ENCODE measurements at regions not wholly inside any gene's neighbourhood (a gene's known extent, or its start where the extent isn't known, plus 50 kb on each side); places are given as distances from the start of the nearest gene placed in this dataset.
"Not testable (repeated sequence)": the region's sequence is repeated elsewhere in the genome, so short reads cannot be mapped to it uniquely, and the experiment has no call there.

GRCh38 chr12:127998988-127999387 lies 268.0 kb upstream of the TMEM132C start:
- no peak for DNase-seq (ENCODE audit: low read depth)

- DNase-seq (ENCODE audit: low read depth): no peak
Observed at GRCh38 chr12:128004383-128004938, 262.5 kb upstream of the TMEM132C start.

GRCh38 chr12:128007250-128007649 lies 259.7 kb upstream of the TMEM132C start:
- no peak for DNase-seq (ENCODE audit: low read depth)

DNA sequence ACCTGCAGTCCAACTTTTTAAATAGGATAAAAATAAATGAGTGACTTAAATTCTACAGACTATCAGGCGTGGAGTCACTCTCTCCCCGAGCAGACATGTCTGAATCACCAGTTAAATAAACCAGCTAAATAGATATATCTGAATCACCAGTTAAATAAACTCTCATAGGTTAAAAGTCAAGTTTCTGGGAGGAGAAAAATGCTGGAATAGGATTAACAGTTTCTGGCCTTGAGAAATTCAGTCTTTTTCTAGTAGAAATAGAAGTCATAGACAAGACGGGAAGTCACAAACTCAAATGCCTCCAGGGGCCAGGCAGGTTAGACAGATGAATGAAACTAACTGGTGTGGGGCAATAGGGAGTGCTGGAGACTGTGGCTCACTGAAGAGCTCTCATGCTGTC lies 258.6 kb upstream of the TMEM132C start:
- DNase-seq (ENCODE audit: low read depth): no peak

DNA sequence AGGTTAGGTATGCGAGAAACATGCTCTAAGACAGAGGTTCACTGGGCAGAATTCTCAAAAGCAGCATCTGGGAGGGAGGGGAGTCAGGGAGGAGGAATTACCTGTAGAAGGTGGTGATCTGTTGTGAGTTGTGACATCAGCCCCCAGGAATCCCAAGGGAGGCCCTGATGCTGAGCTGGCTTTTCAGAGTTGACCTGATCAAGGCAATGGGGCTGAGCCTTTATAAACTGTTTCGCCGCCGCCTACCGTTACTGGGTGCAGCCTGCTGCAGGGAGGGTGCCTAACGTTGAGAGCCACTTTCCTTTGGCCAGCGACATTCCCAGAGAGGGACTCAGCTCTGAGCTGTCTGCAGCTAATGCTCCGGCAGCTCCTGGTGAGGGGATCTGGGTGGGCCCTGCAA lies 257.9 kb upstream of the TMEM132C start:
- DNase-seq (ENCODE audit: low read depth): no peak

GRCh38 chr12:128012110-128012509 lies 254.9 kb upstream of the TMEM132C start:
- DNase-seq (ENCODE audit: low read depth): no peak

DNA sequence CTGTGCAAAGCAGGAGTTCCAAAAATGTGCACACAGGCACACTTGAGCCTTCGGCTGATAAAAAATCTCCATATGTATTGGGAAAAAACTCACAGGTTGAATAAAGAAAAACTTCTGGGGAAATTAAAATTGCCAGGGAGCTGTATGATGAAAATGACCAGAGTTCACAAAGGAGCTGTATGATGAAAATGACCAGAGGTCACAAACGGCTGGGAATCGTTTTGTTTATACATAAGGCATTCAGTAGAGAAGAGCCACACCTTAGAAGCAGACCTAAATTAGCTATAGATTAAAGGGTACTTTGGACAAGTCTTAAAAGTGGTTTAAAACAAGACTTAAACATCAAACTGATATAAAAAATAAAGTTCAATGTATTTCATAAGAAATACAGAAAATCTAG lies 251.7 kb upstream of the TMEM132C start:
- DNase-seq (ENCODE audit: low read depth): no peak

GRCh38 chr12:128018067-128018466 lies 248.9 kb upstream of the TMEM132C start:
- DNase-seq (ENCODE audit: low read depth): no peak

DNA sequence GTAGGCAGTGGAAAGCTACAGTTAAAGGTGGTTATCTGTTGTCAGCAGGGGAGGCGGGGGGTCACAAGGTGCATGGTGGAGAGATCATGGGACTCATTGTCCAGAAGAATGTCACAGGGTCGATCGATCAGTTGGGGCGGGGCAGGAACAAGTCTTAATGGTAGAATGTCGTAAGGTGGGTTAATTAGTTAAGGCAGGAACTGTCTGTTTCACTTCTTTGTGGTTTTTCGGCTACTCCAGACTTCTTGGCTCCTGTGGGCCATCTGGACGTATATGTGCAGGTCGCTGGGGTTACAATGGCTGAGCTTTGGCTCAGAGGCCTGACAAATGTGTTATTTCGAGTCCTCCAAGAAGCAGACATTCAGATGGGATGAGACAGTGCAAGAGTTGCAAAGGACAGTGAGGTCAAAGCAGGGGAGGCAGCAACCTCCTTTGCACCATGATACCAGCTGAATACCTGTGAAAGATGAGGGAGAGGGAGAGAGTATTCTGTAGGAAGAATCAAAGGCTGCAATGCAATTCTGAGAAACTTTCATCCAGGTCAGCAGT lies 246.9 kb upstream of the TMEM132C start:
- no peak for DNase-seq (ENCODE audit: low read depth)

- DNase-seq (ENCODE audit: low read depth): no peak
Observed at GRCh38 chr12:128021561-128021960, 245.4 kb upstream of the TMEM132C start.

DNA sequence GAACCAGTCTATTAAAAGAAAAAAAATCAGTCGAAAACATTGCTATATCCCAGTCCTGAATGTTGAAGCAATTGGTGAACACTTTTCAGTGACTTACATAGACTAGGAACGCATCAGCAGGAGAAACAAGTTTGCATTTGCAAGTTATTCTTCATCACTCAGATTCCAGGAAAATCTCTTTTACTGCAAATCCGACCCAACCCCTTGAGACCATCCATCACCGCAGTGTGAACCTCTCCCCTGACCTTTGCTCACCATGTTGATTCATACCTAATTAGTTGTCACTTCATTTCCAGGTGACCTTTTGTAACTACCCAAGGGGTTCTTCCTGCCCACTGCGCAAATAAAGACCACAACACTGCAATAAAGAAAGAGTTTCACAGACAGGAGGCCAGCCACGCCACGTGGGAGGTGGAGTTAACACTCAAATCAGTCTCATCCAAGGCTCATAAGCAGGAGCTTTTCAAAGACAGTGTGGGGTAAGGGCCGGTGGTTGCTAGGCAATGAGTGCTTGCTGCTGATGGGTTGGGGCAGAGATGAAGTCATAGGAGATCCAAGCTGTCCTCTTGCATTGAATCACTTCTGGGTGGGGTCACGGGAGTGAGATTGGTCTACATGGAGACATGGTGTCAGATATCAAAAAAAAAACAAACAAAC lies 241.3 kb upstream of the TMEM132C start:
- no peak for DNase-seq (ENCODE audit: low read depth)

DNA sequence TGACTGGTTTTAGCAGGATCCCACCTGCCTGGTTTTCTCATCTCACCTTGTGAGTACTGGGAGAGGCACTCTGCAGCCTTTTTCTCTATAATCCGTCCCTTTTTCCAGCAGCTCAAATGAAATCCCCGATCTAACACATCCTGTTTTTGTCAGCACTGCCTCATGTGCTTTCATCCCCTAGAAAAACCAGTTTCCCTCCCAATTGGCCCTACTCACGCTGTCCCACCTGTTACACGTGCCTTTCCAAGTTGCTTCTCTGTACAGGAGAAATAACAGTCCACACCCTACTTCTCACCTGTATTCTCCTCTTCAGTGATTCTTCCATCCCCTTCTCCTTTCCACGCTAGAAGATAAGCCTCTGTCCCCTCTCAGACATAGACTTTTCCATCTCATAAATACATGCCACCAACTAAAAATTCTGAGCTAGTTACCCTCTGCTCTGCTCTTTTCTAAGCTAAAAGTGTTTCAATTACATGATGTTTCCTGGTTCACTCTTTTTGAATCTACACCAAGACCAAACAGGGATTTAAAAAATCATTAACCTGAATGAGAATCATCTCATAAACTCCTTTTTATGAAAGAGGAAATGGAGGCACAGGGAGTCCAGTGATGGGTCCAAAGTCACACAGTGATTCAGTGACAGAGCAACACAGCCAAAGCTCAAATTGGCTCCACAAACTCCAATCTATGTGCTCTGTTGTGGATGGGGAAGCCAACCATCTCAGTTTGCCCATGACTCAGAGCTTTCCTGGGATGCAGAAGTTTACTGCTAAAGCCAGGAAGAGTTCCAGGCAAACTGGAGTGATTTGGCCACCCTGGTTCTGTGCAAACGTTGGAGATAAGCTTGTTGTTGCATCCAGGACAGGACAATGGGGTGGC lies 240.0 kb upstream of the TMEM132C start:
- DNase-seq (ENCODE audit: low read depth): no peak

DNA sequence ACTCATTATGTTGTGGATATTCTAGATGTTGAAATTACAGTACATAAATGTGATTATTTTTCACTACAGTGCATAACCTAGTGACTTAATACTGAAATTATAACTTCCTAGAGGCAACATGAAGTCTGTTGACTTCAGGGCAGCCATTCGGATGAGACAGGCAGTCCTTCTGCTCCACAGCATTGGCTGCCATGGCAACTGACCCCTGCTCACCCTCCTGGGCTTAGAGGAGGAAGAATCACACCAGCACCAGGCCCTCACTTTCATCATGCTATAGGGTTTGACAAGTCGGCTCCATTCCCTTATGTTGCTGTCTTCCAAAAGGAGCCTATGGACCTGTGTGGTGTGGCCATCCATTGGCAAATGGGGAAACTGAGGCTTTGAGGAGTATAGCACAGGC lies 233.5 kb upstream of the TMEM132C start:
- no peak for DNase-seq (ENCODE audit: low read depth)

DNA sequence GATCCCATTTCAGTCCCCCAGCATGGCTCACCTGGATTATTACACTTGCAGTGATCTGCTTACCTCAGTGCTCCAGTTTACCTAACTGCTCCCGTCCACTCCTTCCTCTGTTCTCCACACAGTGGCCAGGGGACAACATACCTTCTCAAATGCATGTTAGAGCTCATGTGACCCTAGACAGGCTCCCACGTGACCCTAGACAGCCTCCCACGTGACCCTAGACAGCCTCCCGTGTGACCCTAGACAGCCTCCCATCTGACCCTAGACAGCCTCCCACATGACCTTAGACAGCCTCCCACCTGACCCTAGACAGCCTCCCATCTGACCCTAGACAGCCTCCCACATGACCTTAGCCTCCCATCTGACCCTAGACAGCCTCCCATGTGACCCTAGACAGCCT lies 226.0 kb upstream of the TMEM132C start:
- DNase-seq (ENCODE audit: low read depth): no peak

DNA sequence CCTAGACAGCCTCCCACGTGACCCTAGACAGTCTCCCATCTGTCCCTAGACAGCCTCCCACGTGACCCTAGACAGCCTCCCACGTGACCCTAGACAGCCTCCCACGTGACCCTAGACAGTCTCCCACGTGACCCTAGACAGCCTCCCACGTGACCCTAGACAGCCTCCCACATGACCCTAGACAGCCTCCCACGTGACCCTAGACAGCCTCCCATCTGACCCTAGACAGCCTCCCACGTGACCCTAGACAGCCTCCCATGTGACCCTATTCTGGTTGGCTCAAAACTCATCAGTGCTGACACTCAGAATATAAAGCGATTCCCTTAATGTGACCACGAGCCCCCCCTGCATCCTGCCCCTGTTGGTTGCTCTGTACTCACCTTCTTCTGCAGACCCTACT lies 224.7 kb upstream of the TMEM132C start:
- not testable (repeated sequence) for DNase-seq (ENCODE audit: low read depth)

DNA sequence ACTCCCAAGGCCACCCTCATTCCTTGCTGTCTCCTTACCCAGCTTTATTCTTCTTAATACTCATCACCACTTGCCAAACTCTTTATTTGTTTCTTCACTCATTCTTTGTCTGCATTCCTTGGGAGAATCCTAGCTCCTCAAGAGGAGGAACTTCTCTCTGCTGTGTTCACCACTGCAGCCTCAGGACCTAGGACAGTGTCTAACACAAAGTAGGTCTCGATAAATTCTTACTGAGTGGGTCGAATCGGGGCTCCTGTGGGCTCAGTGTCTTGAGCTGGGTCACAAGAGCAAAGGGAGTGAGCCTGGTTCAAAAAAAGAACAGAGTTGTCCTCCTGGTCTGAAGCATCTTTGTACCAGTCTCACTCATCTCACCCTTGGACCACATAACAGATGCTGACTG lies 224.1 kb upstream of the TMEM132C start:
- DNase-seq (ENCODE audit: low read depth): no peak

GRCh38 chr12:128043317-128043716 lies 223.7 kb upstream of the TMEM132C start:
- no peak for DNase-seq (ENCODE audit: low read depth)

DNA sequence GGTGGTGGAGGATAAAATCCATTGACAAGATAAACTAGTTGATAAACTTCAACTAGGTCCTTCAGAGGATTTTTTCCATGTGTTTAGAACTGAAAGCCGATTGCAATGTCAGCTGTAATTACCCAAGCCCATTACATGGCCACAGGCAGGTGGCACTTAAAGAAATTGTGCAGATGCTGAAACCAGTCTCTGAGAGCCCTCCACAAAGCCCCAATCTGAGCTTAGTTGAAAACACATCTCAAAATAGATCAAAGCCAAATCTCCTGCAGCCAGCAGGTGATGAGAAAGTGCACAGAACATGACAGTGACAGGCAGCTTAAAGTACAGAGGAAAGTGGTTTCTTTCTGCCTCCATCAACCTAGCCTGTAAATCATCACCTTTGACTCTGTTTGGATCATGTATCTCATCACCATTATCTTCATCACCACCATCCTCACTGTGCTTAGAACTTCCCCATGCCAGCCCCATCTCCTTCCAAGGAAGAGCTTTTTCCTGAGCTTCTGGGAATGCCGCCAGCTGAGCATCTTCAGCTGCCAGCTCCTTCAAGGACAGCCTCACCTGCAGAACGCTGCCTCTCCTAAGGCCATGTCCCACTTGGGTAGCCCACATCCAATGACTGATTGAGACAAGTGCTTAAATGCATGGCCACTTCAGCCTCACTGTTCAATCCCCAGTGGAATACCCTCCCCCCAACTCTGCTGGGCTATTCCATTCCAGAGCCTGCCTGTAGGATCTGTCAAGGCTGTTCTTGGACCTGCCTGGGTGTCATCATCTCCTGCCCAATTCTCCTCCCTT lies 219.5 kb upstream of the TMEM132C start:
- DNase-seq (ENCODE audit: low read depth): no peak

- DNase-seq (ENCODE audit: low read depth): no peak
Observed at GRCh38 chr12:128052331-128052730, 214.6 kb upstream of the TMEM132C start.

- no peak for DNase-seq (ENCODE audit: low read depth)
Observed at GRCh38 chr12:128052777-128053176, 214.2 kb upstream of the TMEM132C start.

GRCh38 chr12:128055567-128055966 lies 211.4 kb upstream of the TMEM132C start:
- DNase-seq (ENCODE audit: low read depth): no peak
